Muscle of arm (tissue), 1 donor: ENCODE measurements at regions not wholly inside any gene's neighbourhood (a gene's known extent, or its start where the extent isn't known, plus 50 kb on each side); places are given as distances from the start of the nearest gene placed in this dataset.

ENCODE experiments used
- DNase-seq: peaks from one replicate; pipeline ENCODE4 v3.0.0-alpha.2; 2013

DNA sequence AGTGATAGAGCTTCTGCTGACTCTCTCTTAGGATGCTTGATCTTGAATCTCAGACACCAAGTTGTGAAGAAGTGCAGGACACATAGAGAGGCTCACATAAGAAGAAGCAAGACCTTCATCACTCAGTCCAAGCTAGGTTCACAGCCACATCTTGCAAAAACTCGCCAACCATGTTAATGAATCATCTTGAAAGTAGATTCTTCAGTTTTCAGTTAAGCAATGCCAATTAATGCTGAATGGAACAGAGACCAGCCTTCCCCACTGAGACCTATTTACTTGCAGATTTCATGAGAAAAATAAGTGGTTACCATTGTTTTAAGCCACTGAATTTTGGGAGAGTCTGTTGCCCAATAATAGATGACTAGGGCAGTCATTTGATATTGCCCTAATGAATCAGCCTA, 217.7 kb upstream of the EDIL3 start:
- DNase-seq, result no peak

DNA sequence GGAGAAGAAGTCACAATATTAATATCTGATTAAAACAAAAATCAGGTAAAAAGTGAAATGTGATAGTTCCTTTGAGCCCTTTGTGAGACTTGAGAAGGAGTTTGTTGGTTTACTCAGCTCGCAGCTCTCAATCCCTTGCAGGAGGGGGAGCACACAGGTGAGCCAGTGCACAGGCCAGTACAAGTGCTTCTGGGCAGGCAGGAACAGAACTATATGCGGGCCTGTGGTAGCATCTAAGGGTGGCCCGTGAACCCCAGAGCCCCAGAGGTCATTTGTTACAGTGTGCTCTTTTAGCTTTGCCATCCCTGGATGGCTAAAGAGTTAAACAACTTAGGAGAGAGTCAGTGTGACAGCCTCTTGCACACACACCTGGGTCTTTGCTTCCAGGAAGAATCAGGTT, 215.3 kb upstream of the EDIL3 start:
- DNase-seq, result no peak

- DNase-seq, result no peak
Observed at GRCh38 chr5:84597904-84598303, 213.2 kb upstream of the EDIL3 start.

DNA sequence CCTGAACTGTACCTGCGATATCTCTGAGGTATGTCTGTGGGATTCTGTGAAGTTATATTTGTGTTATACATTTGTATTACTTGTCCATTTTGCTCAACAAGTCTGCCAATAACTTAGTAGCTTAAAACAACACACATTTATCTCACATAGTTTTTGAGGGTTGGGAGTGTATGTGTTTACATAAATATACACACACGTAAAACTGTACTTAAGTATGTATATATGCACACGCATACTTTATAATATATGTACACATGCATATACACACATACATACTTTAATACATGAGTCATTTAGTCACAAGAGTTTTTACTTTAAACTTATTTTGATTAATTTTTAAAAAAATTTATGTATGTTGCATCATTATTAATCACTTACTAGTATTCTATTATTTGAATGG, 205.9 kb upstream of the EDIL3 start:
- DNase-seq, result no peak

DNA sequence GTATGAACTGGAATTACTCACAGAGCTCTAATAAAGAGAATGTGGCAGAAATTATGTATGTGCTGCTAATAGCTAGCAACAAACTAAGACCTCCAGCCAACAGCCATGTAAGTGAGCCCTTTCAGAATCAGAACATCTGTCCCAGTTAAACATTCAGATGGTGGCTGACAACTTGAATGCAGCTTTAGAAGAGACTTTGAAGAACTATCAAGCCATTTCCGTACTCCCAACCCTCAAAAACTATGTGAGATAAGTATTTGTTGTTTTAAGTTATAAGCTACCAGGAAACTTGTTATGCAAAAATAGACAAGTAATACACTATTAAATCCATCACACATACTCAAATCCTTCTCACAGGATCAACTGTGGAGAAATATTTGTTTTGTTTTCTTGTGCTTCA, 205.2 kb upstream of the EDIL3 start:
- no peak for DNase-seq

DNA sequence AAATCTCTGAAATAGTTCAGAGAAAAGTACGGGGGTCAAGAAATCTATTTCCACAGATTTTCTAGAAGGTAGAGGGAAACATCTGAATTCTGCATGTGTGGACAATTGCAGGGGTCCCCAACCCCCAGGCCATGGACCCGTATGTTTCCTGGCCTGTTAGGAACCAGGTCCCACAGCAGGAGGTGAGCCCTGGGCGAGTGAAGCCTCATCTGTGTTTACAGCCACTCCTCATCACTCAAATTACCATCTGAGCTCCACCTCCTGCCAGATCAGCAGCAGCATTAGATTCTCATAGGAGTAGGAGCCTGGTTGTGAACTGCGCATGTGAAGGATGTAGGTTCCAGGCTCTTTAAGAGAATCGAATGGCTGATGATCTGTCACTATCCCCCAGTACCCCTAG, 200.5 kb upstream of the EDIL3 start:
- no peak for DNase-seq

- DNase-seq, result no peak
Observed at GRCh38 chr5:84578226-84578625, 193.5 kb upstream of the EDIL3 start.

GRCh38 chr5:84573017-84573712, 188.5 kb upstream of the EDIL3 start:
- no peak for DNase-seq

- no peak for DNase-seq
Observed at GRCh38 chr5:84569307-84569706, 184.6 kb upstream of the EDIL3 start.

GRCh38 chr5:84568171-84568570, 183.5 kb upstream of the EDIL3 start:
- DNase-seq, result no peak

- DNase-seq, result no peak
Observed at GRCh38 chr5:84565866-84566265, 181.2 kb upstream of the EDIL3 start.

GRCh38 chr5:84564321-84565075, 179.8 kb upstream of the EDIL3 start:
- DNase-seq, result peak; percentile 29

- no peak for DNase-seq
Observed at GRCh38 chr5:84550222-84550621, 165.5 kb upstream of the EDIL3 start.

GRCh38 chr5:84549054-84549453, 164.4 kb upstream of the EDIL3 start:
- no peak for DNase-seq

DNA sequence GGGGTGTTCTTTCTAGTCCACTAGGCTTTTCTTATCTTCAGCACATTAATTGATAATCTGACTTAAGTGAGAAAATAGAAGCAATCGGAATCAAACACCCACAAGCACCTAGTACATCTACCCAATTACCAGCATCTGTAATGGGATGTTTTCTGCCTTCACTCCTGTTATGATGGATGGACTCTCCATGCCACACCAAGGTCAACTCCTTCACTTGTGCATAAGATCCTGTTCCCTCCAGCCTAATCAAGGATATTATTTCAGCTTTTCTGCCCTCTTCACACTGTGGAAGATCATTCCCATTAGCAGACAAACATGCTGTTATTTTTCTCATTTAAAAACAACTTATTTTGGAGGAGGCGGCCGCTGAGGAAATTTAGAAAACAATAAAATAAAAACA, 162.0 kb upstream of the EDIL3 start:
- no peak for DNase-seq

GRCh38 chr5:84536797-84537196, 152.1 kb upstream of the EDIL3 start:
- DNase-seq, result no peak

DNA sequence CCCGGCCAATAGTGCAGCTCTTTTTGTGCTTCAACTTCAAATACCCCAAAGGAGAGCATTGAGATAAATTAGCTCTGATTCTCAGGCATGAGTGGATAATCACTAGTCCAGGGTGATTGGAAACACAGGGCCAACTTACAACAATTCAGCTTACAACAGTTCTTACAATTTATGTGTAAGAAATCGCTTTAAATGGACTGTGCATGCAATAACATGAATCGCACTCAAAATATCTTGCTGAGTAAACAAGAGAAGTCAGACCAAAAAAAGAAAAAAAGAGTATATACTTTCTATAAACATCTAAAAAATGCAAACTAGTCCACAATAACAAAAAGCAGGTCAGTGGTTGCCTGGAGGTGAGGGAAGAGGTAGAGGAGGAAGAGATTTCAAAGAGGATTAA, 150.6 kb upstream of the EDIL3 start:
- no peak for DNase-seq

DNA sequence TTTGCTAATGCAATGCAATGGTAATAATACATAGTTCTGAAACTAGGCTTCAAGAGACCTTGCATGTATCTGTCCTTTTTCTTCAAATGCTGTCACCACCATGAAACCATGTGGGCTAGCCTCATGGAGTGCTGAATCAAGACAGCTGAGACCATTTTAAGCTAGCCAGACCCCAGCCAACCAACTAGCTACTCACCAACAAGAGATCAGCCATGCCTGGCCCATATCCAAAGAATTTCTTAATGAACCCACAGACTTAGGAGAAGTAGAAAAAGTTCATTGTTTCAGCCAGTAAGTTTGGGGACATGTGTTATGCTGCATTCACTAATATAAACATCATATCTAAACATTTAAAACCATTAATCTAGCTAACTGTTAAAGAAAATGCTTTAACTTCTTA, 139.8 kb upstream of the EDIL3 start:
- no peak for DNase-seq

DNA sequence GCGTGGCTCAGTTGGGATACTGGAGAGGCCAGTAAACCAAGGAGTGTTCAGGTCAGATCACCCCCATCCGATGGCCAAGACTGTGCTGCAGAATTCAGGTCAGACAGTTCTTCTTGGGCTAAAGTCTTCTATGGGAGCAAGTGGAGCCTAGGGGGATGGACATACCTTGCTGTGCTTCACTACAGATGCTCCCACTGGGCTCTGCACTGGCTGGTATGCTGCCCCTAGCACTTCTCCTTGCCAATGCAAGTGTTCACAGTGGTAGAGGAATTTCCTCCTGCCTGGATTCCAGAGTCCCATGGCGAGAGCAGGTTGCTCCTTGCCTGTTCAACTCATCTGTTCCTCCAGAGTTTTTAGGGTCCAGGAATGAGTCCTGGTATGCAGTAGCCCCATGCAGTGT, 134.2 kb upstream of the EDIL3 start:
- DNase-seq, result no peak

DNA sequence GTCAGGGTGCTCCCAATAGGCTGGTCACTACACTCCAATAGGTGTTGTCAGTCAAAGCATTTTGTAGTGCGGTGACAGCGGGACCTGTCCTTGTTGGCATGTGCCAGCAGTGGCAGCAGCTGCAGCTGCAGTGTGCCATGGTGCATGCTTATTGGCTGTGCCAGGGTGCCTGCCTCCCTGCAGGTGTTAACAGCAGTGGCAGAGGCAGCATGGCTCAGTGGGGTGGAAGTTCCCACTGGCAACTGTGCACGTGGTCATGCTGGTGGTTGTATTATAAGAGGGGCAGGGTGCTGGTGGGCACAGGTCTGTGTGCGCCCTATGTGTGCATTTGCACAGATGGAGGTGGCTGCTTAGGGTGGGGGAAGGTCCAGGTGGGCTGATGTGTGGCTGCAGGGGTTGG, 133.7 kb upstream of the EDIL3 start:
- no peak for DNase-seq

- DNase-seq, result no peak
Observed at GRCh38 chr5:84506625-84507024, 121.9 kb upstream of the EDIL3 start.

- DNase-seq, result no peak
Observed at GRCh38 chr5:84494453-84494852, 109.8 kb upstream of the EDIL3 start.

DNA sequence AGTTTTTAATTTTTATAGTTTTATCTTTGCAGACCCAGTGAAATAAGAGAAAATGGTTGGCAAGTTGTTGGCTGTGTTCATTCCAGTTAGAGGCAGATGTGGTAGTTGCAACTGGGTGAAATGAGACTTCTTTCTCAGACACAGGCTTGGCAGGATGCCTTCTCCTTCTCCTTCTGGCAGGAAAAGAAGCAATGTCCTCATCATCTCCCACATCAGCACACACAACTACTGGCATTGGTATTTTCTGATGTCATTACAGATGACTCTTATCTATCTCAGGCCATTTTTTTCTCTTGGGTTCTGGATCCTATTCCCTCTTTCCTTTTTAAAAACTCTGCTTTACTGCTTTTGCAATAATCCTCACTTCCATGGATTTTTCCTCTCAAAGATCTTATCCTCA, 103.3 kb upstream of the EDIL3 start:
- DNase-seq, result no peak
